ENCODE measurements at regions not wholly inside any gene's neighbourhood (a gene's known extent, or its start where the extent isn't known, plus 50 kb on each side); places are given as distances from the start of the nearest gene placed in this dataset.

GRCh38 chr3:117666812-117667211 is 957.2 kb downstream of the TUSC7 start:
- no peak for DNase-seq
- 50 to 56% (median 53%) methylated on average over 3 of the region's 3 CpGs for WGBS, 5 donors
- TF ChIP-seq, protein P1, sequence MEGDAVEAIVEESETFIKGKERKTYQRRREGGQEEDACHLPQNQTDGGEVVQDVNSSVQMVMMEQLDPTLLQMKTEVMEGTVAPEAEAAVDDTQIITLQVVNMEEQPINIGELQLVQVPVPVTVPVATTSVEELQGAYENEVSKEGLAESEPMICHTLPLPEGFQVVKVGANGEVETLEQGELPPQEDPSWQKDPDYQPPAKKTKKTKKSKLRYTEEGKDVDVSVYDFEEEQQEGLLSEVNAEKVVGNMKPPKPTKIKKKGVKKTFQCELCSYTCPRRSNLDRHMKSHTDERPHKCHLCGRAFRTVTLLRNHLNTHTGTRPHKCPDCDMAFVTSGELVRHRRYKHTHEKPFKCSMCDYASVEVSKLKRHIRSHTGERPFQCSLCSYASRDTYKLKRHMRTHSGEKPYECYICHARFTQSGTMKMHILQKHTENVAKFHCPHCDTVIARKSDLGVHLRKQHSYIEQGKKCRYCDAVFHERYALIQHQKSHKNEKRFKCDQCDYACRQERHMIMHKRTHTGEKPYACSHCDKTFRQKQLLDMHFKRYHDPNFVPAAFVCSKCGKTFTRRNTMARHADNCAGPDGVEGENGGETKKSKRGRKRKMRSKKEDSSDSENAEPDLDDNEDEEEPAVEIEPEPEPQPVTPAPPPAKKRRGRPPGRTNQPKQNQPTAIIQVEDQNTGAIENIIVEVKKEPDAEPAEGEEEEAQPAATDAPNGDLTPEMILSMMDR (IDR thresholded peaks at IDR 0.05) = no peak
- TF ChIP-seq POLR2A (IDR thresholded peaks at IDR 0.05) (no peak), POLR2AphosphoS5 (IDR thresholded peaks at IDR 0.05) (no peak)
- no peak overlapping the region for H3K27ac ChIP-seq
- no peak overlapping the region for H3K4me3 ChIP-seq
- no peaks in the 10 kb centered on the region for H3K9me3 ChIP-seq
- H3K4me1 ChIP-seq = peaks cover 0 to 3% (median 0%) of the 10 kb centered on the region in 4 donors
- no peaks in the 10 kb centered on the region for H3K36me3 ChIP-seq
- intact Hi-C loops (cut with DNase I; ENCODE audit: low total_unique reads) = no loop called here
- no peaks in the 10 kb centered on the region for H3K27me3 ChIP-seq

DNA sequence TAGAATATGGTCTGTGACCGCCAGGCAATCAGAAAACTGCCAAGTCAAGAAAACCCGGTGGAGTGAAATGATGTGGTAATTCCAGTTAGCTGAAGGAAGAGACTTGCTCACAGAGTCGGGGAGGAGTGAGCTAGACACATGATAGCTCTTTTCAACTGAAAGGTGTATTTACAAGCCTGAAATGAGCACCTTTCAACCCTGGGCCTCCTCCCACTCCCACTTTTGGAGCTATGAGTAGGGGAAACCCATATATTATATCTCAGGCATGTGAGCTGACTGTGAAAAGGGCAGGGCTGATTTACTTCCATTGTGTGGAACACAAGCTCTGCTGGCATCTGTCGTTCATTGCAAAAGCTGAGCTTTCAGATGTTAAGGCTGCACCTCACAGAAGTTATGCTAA is 960.2 kb downstream of the TUSC7 start:
- TF ChIP-seq EP300 (IDR thresholded peaks at IDR 0.05) = no peak
- TF ChIP-seq, protein P1 (IDR thresholded peaks at IDR 0.05) = no peak
- TF ChIP-seq POLR2AphosphoS5 (IDR thresholded peaks at IDR 0.05) = no peak
- no peak for TF ChIP-seq POLR2A (IDR thresholded peaks at IDR 0.05)
- H3K27ac ChIP-seq = no peak overlapping the region
- H3K36me3 ChIP-seq = no peaks in the 10 kb centered on the region
- peaks cover 0 to 4% (median 0%) of the 10 kb centered on the region in 4 donors for H3K4me1 ChIP-seq
- no peaks in the 10 kb centered on the region for H3K27me3 ChIP-seq
- intact Hi-C loops (cut with DNase I; ENCODE audit: low total_unique reads) = no loop called here
- H3K9me3 ChIP-seq = no peaks in the 10 kb centered on the region
- DNase-seq = no peak
- no peak overlapping the region for H3K4me3 ChIP-seq
- 69 to 79% (median 75%) methylated on average over 4 of the region's 4 CpGs for WGBS, 5 donors

DNA sequence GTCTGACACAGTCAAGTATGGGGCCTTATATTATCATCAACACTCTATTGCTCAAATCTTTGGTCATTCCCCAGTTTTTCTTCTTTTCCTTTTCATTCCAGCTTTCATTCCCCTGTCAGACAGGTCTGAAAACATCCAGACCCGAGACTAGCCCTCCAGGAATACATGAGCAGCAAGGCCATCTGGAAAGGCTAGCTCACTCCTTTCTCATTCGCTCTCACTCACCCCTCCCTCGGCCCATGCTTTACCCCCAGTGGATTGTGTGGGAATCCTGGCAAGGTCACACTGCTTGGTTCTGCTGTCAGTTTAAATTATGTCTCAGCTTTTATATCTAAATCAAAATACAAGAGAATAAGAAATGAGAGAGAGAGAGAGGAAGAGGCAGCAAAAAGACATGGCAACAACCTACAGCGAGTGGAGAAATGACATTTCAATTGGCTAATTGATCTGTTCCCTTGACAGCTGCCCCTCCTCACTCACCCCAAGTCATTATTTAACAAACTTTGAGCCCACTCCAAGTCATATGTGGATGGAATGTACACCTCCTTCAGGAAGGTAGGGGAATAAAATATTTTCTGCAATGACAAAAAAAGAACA is 962.2 kb downstream of the TUSC7 start:
- H3K4me3 ChIP-seq = no peak overlapping the region
- H3K9me3 ChIP-seq = no peaks in the 10 kb centered on the region
- WGBS, 5 donors = 67 to 86% (median 82%) methylated on average over 4 of the region's 4 CpGs
- peak in 1 of 3 donors; percentile 31 for TF ChIP-seq POLR2AphosphoS5 (IDR thresholded peaks at IDR 0.05)
- TF ChIP-seq, protein P1 (IDR thresholded peaks at IDR 0.05) = no peak
- TF ChIP-seq POLR2A (IDR thresholded peaks at IDR 0.05) = no peak
- DNase-seq = peak in 1 of 2 donors; percentile 47
- intact Hi-C loops (cut with DNase I; ENCODE audit: low total_unique reads) = no loop called here
- H3K36me3 ChIP-seq = no peaks in the 10 kb centered on the region
- H3K27me3 ChIP-seq = no peaks in the 10 kb centered on the region
- H3K4me1 ChIP-seq = peaks cover 0 to 4% (median 0%) of the 10 kb centered on the region in 4 donors
- H3K27ac ChIP-seq = no peak overlapping the region

GRCh38 chr3:117674321-117674720 is 964.7 kb downstream of the TUSC7 start:
- WGBS, 5 donors = 83 to 97% (median 94%) methylated on average over 4 of the region's 4 CpGs
- H3K27ac ChIP-seq = no peak overlapping the region
- H3K9me3 ChIP-seq = no peaks in the 10 kb centered on the region
- H3K27me3 ChIP-seq = no peaks in the 10 kb centered on the region
- no peaks in the 10 kb centered on the region for H3K36me3 ChIP-seq
- no peak for TF ChIP-seq POLR2A (IDR thresholded peaks at IDR 0.05)
- TF ChIP-seq, protein P1 (IDR thresholded peaks at IDR 0.05) = no peak
- no peak for DNase-seq
- H3K4me1 ChIP-seq = peaks cover 0 to 4% (median 0%) of the 10 kb centered on the region in 4 donors
- no peak overlapping the region for H3K4me3 ChIP-seq
- intact Hi-C loops (cut with DNase I; ENCODE audit: low total_unique reads) = no loop called here
